HEK293T (cell line): ENCODE measurements at regions not wholly inside any gene's neighbourhood (a gene's known extent, or its start where the extent isn't known, plus 50 kb on each side); places are given as distances from the start of the nearest gene placed in this dataset.

Source experiments
- BHLHE40 ChIP-seq: fragments of 450-650 bp; IDR thresholded peaks from 2 replicates; pipeline ENCODE4 v1.6.1; 2016; ENCODE audit warnings: mild to moderate bottlenecking, moderate library complexity, borderline replicate concordance
- CTBP1 ChIP-seq: fragments of 450-650 bp; IDR thresholded peaks from 2 replicates; pipeline ENCODE4 v1.6.1; 2016; ENCODE audit warnings: borderline replicate concordance
- ELF4 ChIP-seq: fragments of 450-650 bp; IDR thresholded peaks from 2 replicates; pipeline ENCODE4 v1.6.1; 2017; ENCODE audit warnings: antibody characterized with exemption
- FOXA1 ChIP-seq: fragments of 450-650 bp; IDR thresholded peaks from 2 replicates; pipeline ENCODE4 v1.6.1; 2016; ENCODE audit warnings: mild to moderate bottlenecking
- FOXK2 ChIP-seq: fragments of 450-650 bp; IDR thresholded peaks from 2 replicates; pipeline ENCODE4 v1.6.1; 2016; ENCODE audit warnings: mild to moderate bottlenecking
- FOXM1 ChIP-seq: fragments of 450-650 bp; IDR thresholded peaks from 2 replicates; pipeline ENCODE4 v1.6.1; 2017; ENCODE audit warnings: mild to moderate bottlenecking, borderline replicate concordance
- LEF1 ChIP-seq: fragments of 450-650 bp; IDR thresholded peaks from 2 replicates; pipeline ENCODE4 v1.6.1; 2017; ENCODE audit warnings: mild to moderate bottlenecking, borderline replicate concordance
- NFRKB ChIP-seq: fragments of 450-650 bp; IDR thresholded peaks from 2 replicates; pipeline ENCODE4 v1.6.1; 2016; ENCODE audit warnings: mild to moderate bottlenecking, moderate library complexity
- SP1 ChIP-seq: fragments of 450-650 bp; IDR thresholded peaks from 2 replicates; pipeline ENCODE4 v1.6.1; 2017
- SUZ12 ChIP-seq: fragments of 450-650 bp; IDR thresholded peaks from 2 replicates; pipeline ENCODE4 v1.6.1; 2016; ENCODE audit warnings: mild to moderate bottlenecking
- TARDBP ChIP-seq: fragments of 450-650 bp; IDR thresholded peaks from 2 replicates; pipeline ENCODE4 v1.6.1; 2016
- ZNF384 ChIP-seq: fragments of 450-650 bp; IDR thresholded peaks from 2 replicates; pipeline ENCODE4 v1.6.1; 2016

- no peak for TF ChIP-seq NFRKB
- no peak for TF ChIP-seq BHLHE40
- TF ChIP-seq SP1: no peak
- no peak for TF ChIP-seq CTBP1
- TF ChIP-seq FOXM1: no peak
- no peak for TF ChIP-seq ELF4
- no peak for TF ChIP-seq ZNF384
- no peak for TF ChIP-seq FOXK2
- TF ChIP-seq LEF1: no peak
- TF ChIP-seq SUZ12: no peak
- TF ChIP-seq TARDBP: no peak
- no peak for TF ChIP-seq FOXA1
Observed at GRCh38 chr2:95729597-95729955, 137.8 kb downstream of the TRIM43 start.
